ENCODE measurements at regions not wholly inside any gene's neighbourhood (a gene's known extent, or its start where the extent isn't known, plus 50 kb on each side); places are given as distances from the start of the nearest gene placed in this dataset.

GRCh38 chr1:224486801-224487583 lies 52.4 kb upstream of the WDR26 start:
- intact Hi-C loops (cut with micrococcal nuclease; ENCODE audit: unreplicated experiment) = no loop called here
- no peak for DNase-seq
- Mint-ChIP-seq H3K4me1 (ENCODE audit: low read depth, unreplicated experiment) (peaks cover 15% of the 10 kb centered on the region), H3K36me3 (ENCODE audit: insufficient read depth, unreplicated experiment) (no peaks in the 10 kb centered on the region), H3K9me3 (ENCODE audit: low read depth, unreplicated experiment) (no peaks in the 10 kb centered on the region), H3K4me3 (ENCODE audit: low read depth, unreplicated experiment) (no peak overlapping the region), H3K27me3 (ENCODE audit: unreplicated experiment) (no peaks in the 10 kb centered on the region), H3K27ac (ENCODE audit: unreplicated experiment) (no peak overlapping the region)
- TF ChIP-seq CTCF (IDR thresholded peaks at IDR 0.05; ENCODE audit: unreplicated experiment) = no peak
- CTCF ChIA-PET = interaction anchor here (0.5 to 1.0 kb wide), 2 partner anchors 27 to 304 kb away, joined by 3 to 5 read pairs; partner anchors contain the start of gene DEGS1
- BruUV-seq (replicated peaks) = no TSS peak

DNA sequence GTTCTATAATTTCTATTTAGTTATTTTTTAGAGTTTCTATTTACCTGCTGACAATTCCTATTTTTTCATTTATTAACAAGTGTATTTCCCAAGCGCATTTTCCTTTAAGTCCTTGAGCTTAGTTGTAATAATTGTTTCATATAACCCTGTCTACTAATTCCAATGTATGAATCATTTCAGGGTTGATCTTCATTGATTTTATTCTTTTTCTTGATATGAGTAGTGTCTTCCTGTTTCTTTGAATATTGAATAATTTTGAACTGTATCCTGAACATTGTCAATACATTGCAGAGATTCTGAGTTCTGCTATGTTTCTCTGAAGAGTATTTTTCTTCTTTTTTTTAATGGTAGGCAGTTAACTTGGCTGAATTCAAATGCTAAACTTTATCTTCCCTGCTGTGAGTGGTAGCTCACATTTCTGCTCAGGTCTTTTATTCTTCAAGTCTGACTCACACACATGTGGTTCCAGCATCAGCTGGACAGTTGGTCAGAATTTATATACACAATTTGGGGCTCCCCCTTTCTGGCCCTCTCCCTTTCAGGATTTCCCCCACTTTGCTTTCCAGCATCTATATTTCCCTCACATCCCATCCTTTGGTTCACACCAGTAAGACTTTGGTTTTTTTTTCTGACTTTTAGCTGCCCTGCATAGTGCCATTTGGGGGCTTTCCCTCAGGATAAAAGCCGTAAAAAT lies 54.4 kb upstream of the WDR26 start:
- CTCF ChIA-PET = interaction anchor here (0.6 to 1.2 kb wide), 2 partner anchors 10 to 14 kb away, joined by 5 read pairs; no protein-coding TSS in a partner anchor

DNA sequence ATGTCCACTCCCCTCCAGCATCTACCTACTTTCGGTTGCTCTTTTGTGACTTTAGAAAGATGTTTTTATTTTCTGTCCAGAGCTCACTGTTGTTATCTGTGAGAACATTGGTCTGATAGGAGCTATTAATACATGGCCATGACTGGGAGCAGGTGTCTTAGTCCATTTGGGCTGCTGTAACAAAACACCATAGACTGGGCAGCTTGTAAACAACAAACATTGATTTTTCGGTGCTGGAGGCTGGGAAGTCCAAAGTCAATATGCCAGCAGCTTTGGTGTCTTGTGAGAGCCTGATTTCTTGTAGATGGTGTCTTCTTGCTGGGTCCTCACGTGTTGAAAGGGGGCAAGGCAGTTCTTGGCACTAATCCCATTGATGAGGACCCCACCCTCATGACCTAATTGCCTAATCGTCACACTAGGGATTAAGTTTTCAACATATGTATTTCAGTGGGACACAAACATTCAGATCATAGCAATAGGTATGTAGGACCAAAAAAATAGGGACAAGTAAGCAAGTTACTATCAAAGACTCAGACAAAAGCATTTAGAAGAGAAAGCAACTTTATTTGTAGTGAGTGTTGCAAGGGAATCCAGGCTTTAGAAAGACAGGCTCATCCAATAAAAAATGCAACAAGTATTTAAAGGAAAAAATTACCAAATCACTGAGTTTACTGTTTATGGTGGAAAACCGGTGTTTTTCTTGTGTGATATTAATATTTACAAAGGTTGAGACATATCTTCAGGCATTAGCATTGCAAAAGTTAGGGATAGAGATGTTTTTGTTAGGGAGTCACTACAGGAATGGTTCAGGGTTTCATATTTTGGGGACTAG lies 55.2 kb upstream of the WDR26 start:
- CTCF ChIA-PET = interaction anchor here (1.2 kb wide), 1 partner anchor 9 kb away, joined by 5 read pairs; no protein-coding TSS in a partner anchor
- H3K4me3 Mint-ChIP-seq (ENCODE audit: low read depth, unreplicated experiment) = no peak overlapping the region
- peaks cover 34% of the 10 kb centered on the region for H3K4me1 Mint-ChIP-seq (ENCODE audit: low read depth, unreplicated experiment)
- H3K36me3 Mint-ChIP-seq (ENCODE audit: insufficient read depth, unreplicated experiment) = no peaks in the 10 kb centered on the region
- no peak for TF ChIP-seq CTCF (IDR thresholded peaks at IDR 0.05; ENCODE audit: unreplicated experiment)
- DNase-seq = no peak
- H3K27me3 Mint-ChIP-seq (ENCODE audit: unreplicated experiment) = no peaks in the 10 kb centered on the region
- no peak overlapping the region for H3K27ac Mint-ChIP-seq (ENCODE audit: unreplicated experiment)
- no TSS peak for BruUV-seq (replicated peaks)
- intact Hi-C loops (cut with micrococcal nuclease; ENCODE audit: unreplicated experiment) = no loop called here
- H3K9me3 Mint-ChIP-seq (ENCODE audit: low read depth, unreplicated experiment) = no peaks in the 10 kb centered on the region

More for the DNA sequence above, 54.4 kb upstream of the WDR26 start:
- no peaks in the 10 kb centered on the region for H3K9me3 Mint-ChIP-seq (ENCODE audit: low read depth, unreplicated experiment)
- no TSS peak for BruUV-seq (replicated peaks)
- no peaks in the 10 kb centered on the region for H3K36me3 Mint-ChIP-seq (ENCODE audit: insufficient read depth, unreplicated experiment)
- no peak for TF ChIP-seq CTCF (IDR thresholded peaks at IDR 0.05; ENCODE audit: unreplicated experiment)
- intact Hi-C loops (cut with micrococcal nuclease; ENCODE audit: unreplicated experiment) = no loop called here
- peaks cover 31% of the 10 kb centered on the region for H3K4me1 Mint-ChIP-seq (ENCODE audit: low read depth, unreplicated experiment)
- no peak for DNase-seq
- no peaks in the 10 kb centered on the region for H3K27me3 Mint-ChIP-seq (ENCODE audit: unreplicated experiment)
- no peak overlapping the region for H3K4me3 Mint-ChIP-seq (ENCODE audit: low read depth, unreplicated experiment)
- H3K27ac Mint-ChIP-seq (ENCODE audit: unreplicated experiment) = no peak overlapping the region
